ENCODE measurements at regions not wholly inside any gene's neighbourhood (a gene's known extent, or its start where the extent isn't known, plus 50 kb on each side); places are given as distances from the start of the nearest gene placed in this dataset.

- TF ChIP-seq ZBTB33 (IDR thresholded peaks at IDR 0.05; ENCODE audit: extremely low read depth, insufficient replicate concordance, low read length): no peak
- TF ChIP-seq FOSL1 (IDR thresholded peaks at IDR 0.05; ENCODE audit: low read depth): no peak
- TF ChIP-seq ATF3 (IDR thresholded peaks at IDR 0.05): no peak
- no peak for TF ChIP-seq EGR1 (IDR thresholded peaks at IDR 0.05; ENCODE audit: low read depth)
- no peak for TF ChIP-seq ZNF274 (IDR thresholded peaks at IDR 0.05; ENCODE audit: low read depth, low read length)
These were observed 101.0 kb upstream of the SP4 start (continued) for GRCh38 chr7:21326921-21327320.

GRCh38 chr7:21327422-21328409 is 100.2 kb upstream of the SP4 start:
- Histone ChIP-seq H3K79me2 (ENCODE audit: insufficient read depth, low read length) (no peaks in the 10 kb centered on the region), H2AFZ (ENCODE audit: low read depth, low read length, poor library complexity, severe bottlenecking) (no peak overlapping the region), H3K9me3 (ENCODE audit: control insufficient read depth in 1 of 2, insufficient read depth in 1 of 2, low read depth in 1 of 2, low read length in 2 of 2) (no peaks in the 10 kb centered on the region), H3K27ac (ENCODE audit: low read depth, low read length) (no peak overlapping the region), H3K4me2 (ENCODE audit: low read length) (no peak overlapping the region), H4K20me1 (ENCODE audit: insufficient read depth) (no peaks in the 10 kb centered on the region), H3K4me1 (ENCODE audit: control insufficient read depth in 1 of 2, insufficient read depth in 2 of 2, low read length in 2 of 2) (no peaks in the 10 kb centered on the region), H3K4me3 (replicated peaks in 1 of 2; ENCODE audit: low read depth in 1 of 2, low read length in 2 of 2) (no peak overlapping the region), H3K9ac (ENCODE audit: low read length) (no peak overlapping the region), H3K27me3 (ENCODE audit: insufficient read depth, low read length) (no peaks in the 10 kb centered on the region), H3K9me2 (ENCODE audit: insufficient read depth) (no peaks in the 10 kb centered on the region), H3K36me3 (ENCODE audit: control insufficient read depth in 1 of 2, insufficient read depth in 2 of 2, low read length in 2 of 2) (no peaks in the 10 kb centered on the region)
- RAD21 ChIA-PET (ENCODE audit: low non-redundant PET in 1 of 2, low total read pairs in 2 of 2, uncharacterized antibody in 2 of 2, unreplicated experiment in 2 of 2): no interaction called here
- CTCF ChIA-PET: no interaction called here
- DNase-seq (ENCODE audit: low read depth, low spot score): no peak
- POLR2A ChIA-PET: no interaction called here
- no TSS peak for BruUV-seq (replicated peaks)
- ATAC-seq: no peak
- intact Hi-C loops (cut with micrococcal nuclease): no loop called here
- TF ChIP-seq, protein P1, sequence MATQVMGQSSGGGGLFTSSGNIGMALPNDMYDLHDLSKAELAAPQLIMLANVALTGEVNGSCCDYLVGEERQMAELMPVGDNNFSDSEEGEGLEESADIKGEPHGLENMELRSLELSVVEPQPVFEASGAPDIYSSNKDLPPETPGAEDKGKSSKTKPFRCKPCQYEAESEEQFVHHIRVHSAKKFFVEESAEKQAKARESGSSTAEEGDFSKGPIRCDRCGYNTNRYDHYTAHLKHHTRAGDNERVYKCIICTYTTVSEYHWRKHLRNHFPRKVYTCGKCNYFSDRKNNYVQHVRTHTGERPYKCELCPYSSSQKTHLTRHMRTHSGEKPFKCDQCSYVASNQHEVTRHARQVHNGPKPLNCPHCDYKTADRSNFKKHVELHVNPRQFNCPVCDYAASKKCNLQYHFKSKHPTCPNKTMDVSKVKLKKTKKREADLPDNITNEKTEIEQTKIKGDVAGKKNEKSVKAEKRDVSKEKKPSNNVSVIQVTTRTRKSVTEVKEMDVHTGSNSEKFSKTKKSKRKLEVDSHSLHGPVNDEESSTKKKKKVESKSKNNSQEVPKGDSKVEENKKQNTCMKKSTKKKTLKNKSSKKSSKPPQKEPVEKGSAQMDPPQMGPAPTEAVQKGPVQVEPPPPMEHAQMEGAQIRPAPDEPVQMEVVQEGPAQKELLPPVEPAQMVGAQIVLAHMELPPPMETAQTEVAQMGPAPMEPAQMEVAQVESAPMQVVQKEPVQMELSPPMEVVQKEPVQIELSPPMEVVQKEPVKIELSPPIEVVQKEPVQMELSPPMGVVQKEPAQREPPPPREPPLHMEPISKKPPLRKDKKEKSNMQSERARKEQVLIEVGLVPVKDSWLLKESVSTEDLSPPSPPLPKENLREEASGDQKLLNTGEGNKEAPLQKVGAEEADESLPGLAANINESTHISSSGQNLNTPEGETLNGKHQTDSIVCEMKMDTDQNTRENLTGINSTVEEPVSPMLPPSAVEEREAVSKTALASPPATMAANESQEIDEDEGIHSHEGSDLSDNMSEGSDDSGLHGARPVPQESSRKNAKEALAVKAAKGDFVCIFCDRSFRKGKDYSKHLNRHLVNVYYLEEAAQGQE (IDR thresholded peaks at IDR 0.05; ENCODE audit: low read depth): no peak
- no peak for TF ChIP-seq JUND (IDR thresholded peaks at IDR 0.05)
- no peak for TF ChIP-seq EZH2 (IDR thresholded peaks at IDR 0.05)
- no peak for TF ChIP-seq MAX (IDR thresholded peaks at IDR 0.05)
- TF ChIP-seq SP1 (IDR thresholded peaks at IDR 0.05; ENCODE audit: low read depth): no peak
- TF ChIP-seq, protein P2, sequence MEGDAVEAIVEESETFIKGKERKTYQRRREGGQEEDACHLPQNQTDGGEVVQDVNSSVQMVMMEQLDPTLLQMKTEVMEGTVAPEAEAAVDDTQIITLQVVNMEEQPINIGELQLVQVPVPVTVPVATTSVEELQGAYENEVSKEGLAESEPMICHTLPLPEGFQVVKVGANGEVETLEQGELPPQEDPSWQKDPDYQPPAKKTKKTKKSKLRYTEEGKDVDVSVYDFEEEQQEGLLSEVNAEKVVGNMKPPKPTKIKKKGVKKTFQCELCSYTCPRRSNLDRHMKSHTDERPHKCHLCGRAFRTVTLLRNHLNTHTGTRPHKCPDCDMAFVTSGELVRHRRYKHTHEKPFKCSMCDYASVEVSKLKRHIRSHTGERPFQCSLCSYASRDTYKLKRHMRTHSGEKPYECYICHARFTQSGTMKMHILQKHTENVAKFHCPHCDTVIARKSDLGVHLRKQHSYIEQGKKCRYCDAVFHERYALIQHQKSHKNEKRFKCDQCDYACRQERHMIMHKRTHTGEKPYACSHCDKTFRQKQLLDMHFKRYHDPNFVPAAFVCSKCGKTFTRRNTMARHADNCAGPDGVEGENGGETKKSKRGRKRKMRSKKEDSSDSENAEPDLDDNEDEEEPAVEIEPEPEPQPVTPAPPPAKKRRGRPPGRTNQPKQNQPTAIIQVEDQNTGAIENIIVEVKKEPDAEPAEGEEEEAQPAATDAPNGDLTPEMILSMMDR (IDR thresholded peaks at IDR 0.05 in 2 of 3, conservative IDR thresholded peaks at IDR 0.05 in 1 of 3; ENCODE audit: borderline replicate concordance in 1 of 3, insufficient read depth in 1 of 3, low read depth in 2 of 3, low read length in 2 of 3): no peak
- TF ChIP-seq SRF (IDR thresholded peaks at IDR 0.05; ENCODE audit: low read depth): no peak
- TF ChIP-seq SIN3A (IDR thresholded peaks at IDR 0.05; ENCODE audit: low read depth): no peak
- no peak for TF ChIP-seq YY1 (IDR thresholded peaks at IDR 0.05; ENCODE audit: extremely low read depth, insufficient replicate concordance, low read depth, low read length)
- TF ChIP-seq ELF1 (IDR thresholded peaks at IDR 0.05; ENCODE audit: borderline replicate concordance, low read depth): no peak
- no peak for TF ChIP-seq CEBPB (IDR thresholded peaks at IDR 0.05; ENCODE audit: low read depth)
- TF ChIP-seq FOSL1 (IDR thresholded peaks at IDR 0.05; ENCODE audit: low read depth): no peak
- TF ChIP-seq ZFX (IDR thresholded peaks at IDR 0.05): no peak

All from HCT116 (cell line).